GM19043 (cell line): ENCODE measurements at regions not wholly inside any gene's neighbourhood (a gene's known extent, or its start where the extent isn't known, plus 50 kb on each side); places are given as distances from the start of the nearest gene placed in this dataset.

Experiments used
- ATAC-seq: cut with Tn5 transposase; IDR thresholded peaks from one replicate; pipeline ENCODE4 v1.9.1; 2021; ENCODE audit warnings: low read depth; ENCODE audit not compliant: unreplicated experiment

DNA sequence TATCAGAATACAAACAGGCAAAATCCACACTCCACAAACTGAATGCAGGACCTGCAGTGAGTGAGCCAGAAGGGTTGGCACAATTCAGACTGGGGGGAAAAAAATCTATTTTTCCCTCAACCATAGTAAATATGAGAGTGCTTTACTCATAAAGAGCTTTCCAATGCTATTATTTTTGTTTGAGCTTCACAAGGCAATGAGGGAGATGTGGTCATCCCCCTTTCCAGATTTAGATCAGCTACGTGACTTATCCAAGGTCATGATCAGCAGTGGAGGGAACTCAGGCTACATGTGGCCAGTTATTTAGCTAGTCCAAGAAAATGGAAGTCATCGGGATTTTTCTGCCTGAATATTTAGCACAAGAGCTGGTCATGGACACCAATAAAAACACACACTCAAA is 120.4 kb upstream of the KLF7 start:
- ATAC-seq, result no peak

DNA sequence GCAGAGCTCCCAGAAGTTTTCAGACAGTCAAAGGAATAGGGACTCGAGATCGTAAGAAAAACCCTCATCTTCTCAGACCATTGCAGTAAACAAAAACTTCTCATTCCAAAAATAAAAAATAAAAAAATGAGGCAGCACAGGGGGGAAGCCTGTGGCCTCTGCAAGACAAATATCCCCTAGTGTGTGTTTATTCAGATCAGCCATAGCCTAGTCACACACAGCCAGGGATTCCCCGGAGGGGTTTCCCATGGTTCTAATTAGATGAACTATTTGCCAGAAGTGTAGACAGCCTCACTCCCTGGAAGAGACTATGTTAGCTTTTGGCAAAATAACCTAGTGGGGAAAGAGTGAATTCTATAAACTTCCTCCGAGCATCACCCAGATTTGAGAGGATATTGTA is 122.9 kb upstream of the KLF7 start:
- ATAC-seq, result no peak

DNA sequence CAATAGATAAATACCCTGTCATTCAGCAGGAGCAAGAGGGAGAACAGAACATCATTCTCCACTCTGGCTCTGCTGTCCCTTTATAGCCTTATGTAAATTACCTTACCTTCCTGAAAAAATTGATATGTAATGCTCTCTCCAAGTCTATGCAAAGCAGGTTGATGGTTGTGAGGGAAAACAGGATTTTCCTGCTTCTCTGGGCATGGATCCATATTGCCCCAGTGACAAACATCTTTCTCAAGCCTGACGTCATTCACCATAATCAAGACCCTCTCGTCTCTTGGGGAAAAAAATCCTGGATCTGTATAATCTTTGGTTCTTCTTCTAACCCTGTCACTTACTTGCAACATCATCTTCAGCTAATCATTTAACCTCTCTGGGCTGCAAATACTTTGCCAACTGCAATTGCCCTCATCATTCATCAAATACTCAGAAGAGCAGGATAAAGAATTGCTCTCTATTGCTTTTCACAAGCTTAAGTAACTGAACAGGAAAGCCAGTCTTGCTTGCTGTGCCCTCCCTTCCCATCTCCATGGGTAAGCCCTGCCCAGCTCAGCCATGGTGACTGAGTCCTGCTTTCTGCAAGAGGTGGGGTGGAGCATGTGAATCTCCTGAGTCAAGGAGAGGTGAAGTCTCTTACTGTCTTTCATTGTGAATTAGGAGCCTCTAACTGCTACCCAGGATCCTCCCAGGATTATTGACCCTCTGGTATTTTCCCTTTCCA is 123.7 kb upstream of the KLF7 start:
- no peak for ATAC-seq

DNA sequence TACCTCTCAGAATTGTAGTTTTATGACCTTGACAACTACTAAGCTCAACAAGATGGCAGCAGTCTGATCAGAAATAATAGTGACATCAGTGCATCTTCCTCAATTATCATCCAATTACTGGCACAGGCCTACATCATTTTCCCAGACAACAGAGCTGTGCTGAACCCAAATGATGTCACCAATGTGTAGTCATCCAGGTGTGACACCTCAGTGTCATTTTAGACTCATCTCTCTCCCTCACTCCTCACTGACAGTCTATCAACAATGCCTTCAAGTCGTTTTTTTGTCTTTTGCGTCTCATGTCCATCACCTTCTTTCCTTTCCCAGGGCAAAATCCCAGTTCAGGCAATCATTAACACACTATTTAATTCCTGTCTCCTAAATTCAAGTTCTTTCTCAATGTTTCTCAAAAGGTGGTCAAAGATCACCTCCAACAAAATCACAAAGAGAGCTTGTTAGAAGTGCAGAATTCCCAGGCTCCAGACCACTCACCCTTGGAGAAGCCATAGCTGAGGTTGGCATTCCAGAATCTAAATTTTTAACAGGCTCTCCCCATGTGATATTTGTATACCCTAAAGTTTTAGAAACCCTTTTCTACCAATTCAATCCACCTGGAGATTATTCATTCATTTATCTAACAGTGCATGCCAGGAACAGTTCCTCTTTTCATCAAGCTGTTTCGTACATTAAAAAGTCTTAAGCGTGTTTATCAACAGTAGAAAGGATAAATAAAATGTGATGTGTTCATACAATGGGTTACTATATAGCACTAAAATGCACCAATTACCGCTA is 125.3 kb upstream of the KLF7 start:
- ATAC-seq, result no peak

DNA sequence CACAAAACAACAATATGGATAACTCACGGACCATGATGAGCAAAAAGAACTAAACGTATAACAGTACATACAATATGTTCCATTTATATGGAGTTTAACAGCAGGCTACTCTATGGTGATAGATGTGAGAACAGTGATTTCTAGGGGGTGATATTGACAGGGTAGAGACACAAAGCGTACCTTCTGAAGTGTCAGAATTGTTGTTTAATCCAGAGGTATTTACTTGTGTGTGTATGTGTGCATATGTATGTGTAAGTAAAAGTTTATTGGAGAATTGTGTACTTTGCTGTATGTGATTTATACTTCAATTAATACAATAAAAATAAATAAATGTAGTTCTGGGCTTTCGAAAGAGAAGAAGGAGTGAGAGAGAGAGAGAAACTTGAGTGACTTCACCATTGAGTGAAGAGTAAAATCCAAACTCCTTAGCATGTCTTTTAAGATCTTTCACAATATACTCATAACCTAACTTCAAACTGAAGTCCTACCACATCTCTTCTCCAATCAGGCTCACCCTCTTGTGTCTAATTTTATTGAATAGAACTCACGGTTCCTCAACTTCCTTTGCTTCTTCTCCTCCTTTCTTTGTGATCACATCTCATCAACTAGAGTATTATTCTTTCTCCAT is 126.0 kb upstream of the KLF7 start:
- no peak for ATAC-seq

DNA sequence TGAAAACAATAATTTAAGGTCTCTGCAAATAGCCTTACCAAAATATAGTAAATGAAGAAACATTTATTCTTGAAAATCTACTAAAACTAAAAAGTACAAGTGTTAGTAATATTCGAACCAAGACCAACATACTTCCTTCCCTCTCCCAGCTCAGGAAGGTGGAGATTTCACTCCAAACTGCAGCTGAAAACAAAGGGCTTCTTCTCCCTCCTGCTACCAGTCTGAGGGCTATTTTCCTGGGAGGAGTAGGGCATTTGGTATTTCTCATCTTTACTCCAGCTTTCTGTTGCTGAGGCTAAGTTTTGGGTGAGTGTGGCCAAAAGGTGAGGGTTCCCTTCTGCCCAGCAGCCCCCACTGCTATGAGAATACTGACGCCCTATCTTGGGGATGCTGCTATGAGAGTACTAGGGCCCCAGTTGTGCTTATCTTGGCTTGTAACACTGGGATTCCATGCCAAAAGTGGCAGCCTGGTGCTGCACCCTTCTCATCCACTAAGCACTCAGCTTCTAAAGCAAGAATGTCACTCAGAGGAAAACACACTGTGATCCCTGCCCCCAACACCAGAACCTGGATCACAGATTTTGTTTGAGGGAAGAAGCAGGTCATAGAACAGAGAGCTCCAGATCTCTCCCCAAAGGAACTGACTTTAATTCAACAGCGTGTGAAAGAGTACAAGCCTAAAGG is 130.7 kb upstream of the KLF7 start:
- ATAC-seq, result no peak

DNA sequence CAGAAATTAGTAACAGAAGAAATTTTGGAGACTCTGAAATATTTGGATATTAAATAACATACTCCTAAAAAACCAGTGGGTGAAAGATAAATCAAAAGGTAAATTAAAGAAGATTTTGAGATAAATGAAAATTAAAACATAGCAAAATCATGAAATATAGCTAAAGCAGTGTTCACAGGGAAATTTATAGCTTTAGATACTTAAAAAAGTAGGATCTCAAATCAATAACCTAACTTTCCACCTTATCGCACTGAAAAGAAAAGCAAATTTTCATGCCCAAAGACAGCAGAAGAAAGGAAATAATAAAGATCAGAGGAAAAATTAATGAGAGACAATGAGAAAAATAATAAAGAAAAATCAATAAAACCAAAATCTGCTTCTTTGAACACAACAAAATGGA is 135.1 kb upstream of the KLF7 start:
- ATAC-seq, result no peak

DNA sequence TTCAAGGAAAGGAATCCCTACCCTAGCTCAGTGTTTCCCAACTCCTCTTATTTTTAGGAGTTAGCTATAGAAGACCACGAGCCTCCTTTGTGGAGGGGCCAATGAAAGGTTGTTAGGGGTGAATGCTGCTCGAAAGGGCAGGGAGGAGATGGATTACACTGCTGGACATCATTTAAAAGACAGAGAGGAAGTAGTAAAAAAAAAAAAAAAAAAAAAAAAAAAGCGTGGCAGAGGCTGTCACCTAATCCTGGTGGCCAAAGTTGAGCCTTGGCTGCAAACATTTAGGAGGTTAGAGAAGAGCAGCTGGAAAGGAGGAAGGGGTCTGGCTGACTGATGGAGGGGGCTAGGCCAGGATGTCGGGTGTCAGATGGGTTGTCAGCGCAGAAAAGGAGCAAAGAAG is 139.0 kb upstream of the KLF7 start:
- no peak for ATAC-seq

DNA sequence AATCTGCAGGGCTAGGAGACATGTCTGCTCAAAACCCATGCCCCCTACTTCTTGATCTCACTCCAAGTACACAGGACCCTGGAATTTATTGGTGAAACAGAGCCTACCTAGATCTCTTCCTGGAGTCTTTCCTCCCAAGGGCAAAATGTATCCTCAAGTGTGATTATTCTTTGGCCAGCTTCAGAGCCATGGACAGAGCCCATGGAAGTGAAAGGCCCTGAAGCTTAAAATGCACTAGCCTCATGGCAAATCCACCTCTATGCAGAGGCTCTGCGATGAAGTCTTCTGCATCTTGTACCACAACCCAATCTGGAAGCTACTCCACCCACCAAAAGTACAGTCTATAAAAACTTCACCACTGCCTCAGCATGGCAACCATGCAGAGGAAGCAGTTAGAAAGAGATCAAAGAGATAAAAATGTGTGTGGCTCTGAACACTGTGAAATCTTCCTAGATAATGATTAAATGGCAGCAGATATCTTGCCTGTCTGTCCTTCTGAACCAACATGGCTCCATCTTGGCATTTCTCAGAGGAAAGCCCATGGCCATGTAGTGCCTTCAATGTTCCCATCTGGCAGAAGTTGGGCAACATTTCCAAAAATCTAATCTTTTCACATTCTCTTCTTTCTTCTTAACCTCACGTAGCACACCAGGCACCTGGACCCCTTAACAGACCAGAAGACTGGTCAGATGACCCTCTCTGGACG is 142.9 kb upstream of the KLF7 start:
- ATAC-seq, result no peak

DNA sequence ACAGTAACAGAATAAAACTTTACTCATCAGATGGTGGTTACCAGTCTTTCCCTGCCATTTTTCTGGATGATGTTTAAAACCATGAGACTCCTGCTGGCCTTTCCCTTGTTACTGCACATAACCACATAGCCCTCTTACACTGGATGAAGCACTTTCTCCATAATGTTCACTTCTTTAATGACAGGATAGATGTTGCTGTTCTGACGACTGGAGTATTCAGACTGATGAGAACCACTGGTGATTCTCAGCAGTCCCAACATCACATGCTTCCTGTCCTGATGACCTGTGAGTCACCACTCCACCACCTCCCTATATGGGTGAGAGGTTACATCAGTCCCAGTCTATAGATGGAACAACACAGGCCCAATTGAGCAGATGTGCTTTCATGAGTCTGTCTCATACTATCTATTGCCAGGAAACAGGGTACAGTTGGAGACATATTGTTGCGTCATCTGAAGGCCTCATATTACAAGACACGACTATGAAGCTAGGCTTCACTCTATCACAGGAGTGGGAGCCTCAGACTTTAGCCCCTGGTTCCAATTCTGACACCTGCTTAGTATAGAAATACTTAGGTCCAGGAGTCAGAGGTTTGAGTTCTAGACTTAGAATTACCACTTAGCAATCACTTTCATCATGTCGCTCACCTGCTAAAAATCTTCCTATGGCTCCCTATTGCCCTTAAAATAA is 145.7 kb upstream of the KLF7 start:
- peak; percentile 86 for ATAC-seq

DNA sequence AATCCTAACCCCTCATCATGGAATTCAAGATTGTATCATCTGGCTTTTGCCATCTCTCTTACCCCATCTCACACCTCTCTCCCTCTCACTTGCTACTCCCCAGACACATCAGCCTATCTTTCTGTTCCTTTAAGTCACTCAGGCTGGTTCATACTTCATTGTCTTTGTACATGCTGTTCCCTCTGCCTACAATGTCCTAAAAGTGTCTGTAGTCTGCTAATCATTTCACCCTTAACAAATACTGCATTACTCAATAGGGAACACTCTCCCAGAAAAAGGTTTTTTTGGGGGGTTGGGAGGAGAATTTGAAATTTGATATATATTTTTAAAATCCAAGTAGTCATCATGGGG is 146.2 kb upstream of the KLF7 start:
- no peak for ATAC-seq

DNA sequence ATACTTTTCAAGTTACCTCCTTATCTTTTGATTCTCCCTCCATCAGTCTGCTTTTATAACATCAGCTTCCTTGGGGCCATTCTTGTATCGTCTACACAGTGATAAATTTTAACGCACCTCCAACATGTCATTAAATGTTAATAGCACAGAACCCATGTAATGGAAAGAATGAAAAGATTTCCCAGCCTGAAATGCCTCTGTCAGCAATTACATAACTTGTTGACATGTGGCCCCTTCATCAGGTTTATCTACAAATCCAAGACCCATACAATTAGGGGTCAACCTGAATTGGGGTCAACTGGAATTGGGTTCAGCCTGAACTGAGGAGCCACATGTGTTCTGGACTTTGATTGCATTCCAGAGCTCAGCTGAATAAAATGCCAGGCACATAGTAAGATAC is 148.2 kb upstream of the KLF7 start:
- ATAC-seq, result no peak

DNA sequence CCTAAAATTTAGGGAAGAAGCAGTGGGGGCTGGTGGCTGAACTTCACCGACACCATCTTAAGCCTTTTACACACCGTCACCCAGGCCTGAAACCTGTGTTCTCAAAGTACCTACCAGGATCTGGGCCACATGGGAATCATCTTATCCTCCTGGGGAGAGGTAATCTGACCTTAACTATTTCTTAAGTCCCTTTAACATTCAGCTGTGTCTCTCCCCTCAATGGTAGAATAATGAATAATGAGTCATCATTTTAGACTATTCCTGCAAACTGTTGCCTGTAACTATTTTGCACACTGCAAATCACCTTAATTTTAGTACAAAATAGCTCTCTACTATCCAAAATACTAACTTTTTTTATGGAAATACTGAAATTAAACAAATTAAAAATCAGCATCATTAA is 149.4 kb upstream of the KLF7 start:
- ATAC-seq, result no peak

DNA sequence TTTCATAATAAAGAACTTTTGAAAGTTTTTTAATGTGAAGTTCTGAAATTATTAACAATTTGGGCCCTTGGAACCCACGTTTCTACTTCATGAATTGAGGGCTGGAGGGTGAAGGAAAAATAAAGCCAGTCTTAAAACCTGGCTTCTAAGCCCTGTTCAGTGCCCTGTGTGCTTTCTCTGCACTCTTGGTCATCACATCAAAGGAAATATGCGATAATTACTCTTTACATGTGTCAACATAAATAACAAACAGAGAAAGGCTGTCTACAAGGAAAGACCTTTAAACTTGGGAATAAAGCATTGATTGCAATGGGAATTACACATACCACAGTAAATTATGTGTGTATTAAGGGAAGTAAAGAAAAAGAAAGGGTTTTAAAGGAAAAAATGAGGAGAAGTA is 150.7 kb upstream of the KLF7 start:
- ATAC-seq, result no peak

DNA sequence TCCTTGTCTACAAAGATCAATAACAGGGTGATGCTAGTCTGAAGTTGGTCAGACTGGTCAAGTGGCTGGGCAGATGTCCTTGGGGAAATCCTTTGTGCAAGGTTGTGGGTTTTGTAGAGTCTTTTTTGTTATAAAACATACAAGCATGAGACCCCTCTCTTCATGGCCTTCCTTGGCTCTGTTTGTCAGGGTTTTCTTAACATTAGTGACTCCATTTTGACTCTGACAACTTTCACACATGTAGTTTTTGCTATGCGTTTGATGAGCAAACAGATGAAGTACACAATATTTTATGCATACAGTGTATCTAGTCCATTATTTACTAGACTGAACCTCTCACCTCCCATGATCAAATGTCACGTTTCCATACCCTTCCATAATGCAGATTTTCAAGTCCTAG is 151.2 kb upstream of the KLF7 start:
- no peak for ATAC-seq

DNA sequence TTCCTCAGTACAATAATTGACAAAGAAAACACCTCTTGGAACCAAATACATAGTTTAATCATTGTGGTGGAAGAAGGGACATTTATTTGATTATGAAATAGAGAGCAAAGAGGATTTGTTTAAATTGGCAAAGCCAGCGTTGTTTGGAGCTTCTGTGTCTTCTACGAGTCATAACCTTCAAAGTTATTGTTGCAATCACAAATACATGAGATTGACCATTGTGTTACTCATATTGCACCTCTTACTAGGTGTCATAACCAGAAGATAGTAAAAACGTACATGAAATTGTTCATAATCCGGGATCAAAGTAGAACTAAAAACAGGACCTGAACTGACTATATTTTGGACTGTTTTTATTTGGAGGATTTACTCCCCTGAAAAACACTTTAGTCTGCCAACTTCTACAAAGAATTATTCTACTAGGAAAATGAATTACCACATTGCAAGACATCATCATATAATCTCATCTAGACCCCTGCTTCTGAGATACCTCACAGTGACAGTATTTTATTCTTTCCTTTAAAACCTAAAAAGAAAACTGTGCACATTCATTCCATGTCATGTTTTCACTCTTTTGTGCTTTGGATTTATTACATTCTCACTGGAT is 151.7 kb upstream of the KLF7 start:
- no peak for ATAC-seq

DNA sequence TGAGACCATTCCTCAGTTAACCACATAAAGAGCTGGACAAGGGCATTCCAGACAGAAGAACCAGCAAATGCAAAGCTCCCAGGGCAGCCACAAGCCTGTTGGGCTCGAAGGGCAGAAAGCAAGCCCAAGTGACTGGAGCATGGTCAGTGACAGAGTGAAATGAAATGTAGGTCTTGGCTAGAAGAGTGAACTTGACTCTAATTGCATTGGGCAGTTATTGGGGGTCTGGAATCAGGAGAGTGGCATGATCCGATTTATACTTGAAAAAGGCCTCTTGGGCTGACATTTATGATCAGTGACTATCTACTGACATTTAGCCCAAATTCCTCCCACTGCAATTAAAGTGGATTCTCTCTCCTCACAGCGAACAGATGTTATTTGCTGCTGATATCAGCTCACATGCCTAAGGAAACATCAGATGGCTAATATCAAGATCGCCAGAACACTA is 152.5 kb upstream of the KLF7 start:
- no peak for ATAC-seq

DNA sequence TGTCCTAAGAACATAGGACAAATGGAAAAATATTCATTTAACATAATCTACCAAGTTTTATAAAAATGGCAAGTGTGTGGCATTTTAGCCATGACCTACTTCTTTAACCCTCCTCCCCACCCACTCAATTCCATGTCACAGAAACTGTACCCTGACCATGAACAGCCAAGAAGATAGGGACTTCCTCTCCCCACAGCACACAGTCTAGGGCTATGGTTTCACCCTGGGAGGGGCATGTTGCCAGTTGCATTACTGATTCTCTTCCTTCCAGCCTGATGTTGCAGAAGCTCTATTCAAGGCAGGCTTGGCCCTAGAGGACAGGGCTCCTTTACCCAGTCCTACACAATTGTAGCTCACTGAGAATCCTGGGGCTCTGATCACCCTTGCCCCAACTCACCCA is 153.6 kb upstream of the KLF7 start:
- no peak for ATAC-seq

DNA sequence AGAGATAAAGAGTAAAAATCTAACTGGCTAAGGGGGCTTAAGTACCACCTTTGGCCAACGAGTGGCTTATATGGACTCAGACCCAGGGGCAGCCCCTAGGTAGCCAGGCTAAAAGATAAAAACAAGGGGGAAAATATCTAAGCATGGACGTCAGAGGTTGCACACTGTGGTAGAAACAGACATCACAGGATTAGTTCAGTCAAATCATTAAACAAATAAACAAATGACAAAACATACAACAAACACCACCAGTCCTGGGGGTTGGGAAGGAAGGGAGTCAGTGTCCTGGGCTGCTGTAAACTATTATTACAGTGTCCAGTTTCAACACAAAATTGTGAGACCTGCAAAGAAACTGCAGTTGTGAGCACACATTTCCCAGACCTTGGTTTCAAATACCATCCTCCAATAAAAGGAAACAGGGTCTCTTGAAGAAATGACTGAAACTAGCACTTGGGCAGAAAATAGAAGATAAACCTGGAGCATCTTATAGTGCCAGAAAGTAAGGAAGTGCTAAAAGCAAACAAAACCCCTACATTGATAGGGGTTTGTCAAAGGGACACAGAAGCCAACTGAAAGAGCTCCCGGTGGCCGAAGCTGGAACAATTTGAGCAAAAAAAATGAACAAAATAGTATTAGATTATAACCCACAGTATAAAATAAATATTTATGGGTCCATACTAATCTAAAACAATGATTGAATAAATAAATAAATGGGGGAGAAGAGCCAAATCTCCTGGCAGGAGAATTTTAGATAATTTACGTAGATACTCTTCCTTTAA is 154.8 kb upstream of the KLF7 start:
- no peak for ATAC-seq
